Erythroblast (primary cell): ENCODE measurements at regions not wholly inside any gene's neighbourhood (a gene's known extent, or its start where the extent isn't known, plus 50 kb on each side); places are given as distances from the start of the nearest gene placed in this dataset.
A peak's percentile ranks its signal among the peaks of the same experiment; 100 is the strongest.

ENCODE experiments used
- DNase-seq, 2 experiments: peaks; one replicate each; lab custom pipeline; 2025; lab: John Stamatoyannopoulos, UW
- GATA1 ChIP-seq: IDR thresholded peaks from 2 replicates; pipeline ENCODE4 v1.6.1; 2011; ENCODE audit warnings: low read depth, mild to moderate bottlenecking, control low read depth, low read length, moderate library complexity
- POLR2A ChIP-seq: IDR thresholded peaks from 2 replicates; pipeline ENCODE4 v1.6.1; 2011; ENCODE audit warnings: mild to moderate bottlenecking, low read length

- TF ChIP-seq POLR2A (no peak), GATA1 (no peak)
- DNase-seq: no peak
These were observed 50.4 kb upstream of the CIBAR2 start for GRCh38 chr16:85162478-85163277.

- no peak for DNase-seq
- TF ChIP-seq POLR2A (no peak), GATA1 (no peak)
These were observed 51.2 kb upstream of the CIBAR2 start for GRCh38 chr16:85163278-85164112.

GRCh38 chr16:85164431-85164830 is 52.2 kb upstream of the CIBAR2 start:
- TF ChIP-seq GATA1 (no peak), POLR2A (no peak)
- DNase-seq: no peak

- no peak for DNase-seq
These were observed 52.7 kb upstream of the CIBAR2 start for GRCh38 chr16:85164838-85165516.

GRCh38 chr16:85165781-85166180 is 53.5 kb upstream of the CIBAR2 start:
- DNase-seq: no peak
- TF ChIP-seq POLR2A (no peak), GATA1 (no peak)

More at GRCh38 chr16:85164838-85165516, 52.7 kb upstream of the CIBAR2 start:
- no peak for TF ChIP-seq POLR2A
- no peak for TF ChIP-seq GATA1

- DNase-seq: no peak
- no peak for TF ChIP-seq POLR2A
These were observed 54.0 kb upstream of the CIBAR2 start for GRCh38 chr16:85166281-85166680.

GRCh38 chr16:85166699-85167588 is 54.7 kb upstream of the CIBAR2 start:
- no peak for TF ChIP-seq POLR2A
- TF ChIP-seq GATA1: no peak
- no peak for DNase-seq

GRCh38 chr16:85167589-85168537 is 55.6 kb upstream of the CIBAR2 start:
- TF ChIP-seq GATA1 (no peak), POLR2A (no peak)
- no peak for DNase-seq

GRCh38 chr16:85168732-85169256 is 56.5 kb upstream of the CIBAR2 start:
- TF ChIP-seq POLR2A (no peak), GATA1 (no peak)
- DNase-seq: no peak

GRCh38 chr16:85169333-85170065 is 57.2 kb upstream of the CIBAR2 start:
- DNase-seq: peak in 1 of 2 experiments; percentile 22
- TF ChIP-seq POLR2A (no peak), GATA1 (no peak)

GRCh38 chr16:85170066-85170491 is 57.8 kb upstream of the CIBAR2 start:
- DNase-seq: no peak
- TF ChIP-seq GATA1 (no peak), POLR2A (no peak)
